ENCODE measurements at regions not wholly inside any gene's neighbourhood (a gene's known extent, or its start where the extent isn't known, plus 50 kb on each side); places are given as distances from the start of the nearest gene placed in this dataset.
"Not testable (repeated sequence)": the region's sequence is repeated elsewhere in the genome, so short reads cannot be mapped to it uniquely, and the experiment has no call there.

- not testable (repeated sequence) for TF ChIP-seq POLR2A, POLR2AphosphoS5 (IDR thresholded peaks at IDR 0.05; ENCODE audit: low read depth, low read length)
These were observed 518.8 kb upstream of the NRP1 start for GRCh38 chr10:33853221-33853620.
